ENCODE measurements at regions not wholly inside any gene's neighbourhood (a gene's known extent, or its start where the extent isn't known, plus 50 kb on each side); places are given as distances from the start of the nearest gene placed in this dataset.

DNA sequence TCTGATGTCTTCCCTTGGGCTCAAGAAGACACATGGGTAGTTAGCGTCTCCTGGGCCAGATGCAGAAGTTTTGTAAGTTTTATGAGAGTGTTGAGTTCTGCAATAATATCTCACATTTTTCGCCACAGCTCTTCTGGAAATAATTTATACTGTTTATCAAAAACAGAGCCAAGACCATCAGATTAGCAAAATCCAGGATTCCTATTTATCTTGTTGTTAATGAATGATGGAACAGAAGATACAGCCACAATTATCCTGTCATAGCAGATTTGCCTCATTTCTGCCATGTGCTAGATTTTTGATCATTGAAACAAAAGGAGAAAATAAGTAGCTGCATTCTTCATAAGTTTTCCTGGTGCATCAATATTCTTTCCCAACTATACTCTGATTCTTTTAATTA, 1048.6 kb upstream of the KLHL29 start:
- TF ChIP-seq ZNF274 (IDR thresholded peaks at IDR 0.05; ENCODE audit: low read depth, low read length) (no peak), SUZ12 (IDR thresholded peaks at IDR 0.05; ENCODE audit: extremely low read depth, insufficient read depth, insufficient read length) (no peak), YY1 (IDR thresholded peaks at IDR 0.05; ENCODE audit: insufficient read depth, insufficient read length) (no peak)
